ENCODE measurements at regions not wholly inside any gene's neighbourhood (a gene's known extent, or its start where the extent isn't known, plus 50 kb on each side); places are given as distances from the start of the nearest gene placed in this dataset.

- H3K4ac ChIP-seq (replicated peaks; ENCODE audit: insufficient read length, low read depth, low read length): no peak overlapping the region
- no peak overlapping the region for H3K56ac ChIP-seq (replicated peaks; ENCODE audit: insufficient read length, low read depth, low read length)
- H3K23me2 ChIP-seq (ENCODE audit: low read depth, low read length): no peaks in the 10 kb centered on the region
- no peak overlapping the region for H2BK120ac ChIP-seq (replicated peaks; ENCODE audit: low read depth, low read length)
- no peak overlapping the region for H2AFZ ChIP-seq (ENCODE audit: low read length)
- H3K36me3 ChIP-seq (ENCODE audit: control insufficient read depth in 2 of 4, insufficient read depth in 4 of 4, low read length in 3 of 4): no peaks in the 10 kb centered on the region
- no peaks in the 10 kb centered on the region for H3K79me1 ChIP-seq (ENCODE audit: low read depth, low read length)
- no peaks in the 10 kb centered on the region for H3K79me2 ChIP-seq (ENCODE audit: control insufficient read depth in 1 of 2, insufficient read depth in 2 of 2, low read length in 2 of 2)
- H2BK12ac ChIP-seq (ENCODE audit: low read depth, low read length): no peak overlapping the region
- no peaks in the 10 kb centered on the region for H3K27me3 ChIP-seq (replicated peaks in 1 of 4; ENCODE audit: control insufficient read depth in 3 of 4, extremely low read depth in 1 of 4, insufficient read depth in 3 of 4, low read length in 3 of 4)
- H3K9ac ChIP-seq (replicated peaks in 1 of 4; ENCODE audit: extremely low read depth in 1 of 4, low read depth in 3 of 4, low read length in 3 of 4): no peak overlapping the region
- H3K4me2 ChIP-seq (ENCODE audit: insufficient read depth in 1 of 2, low read depth in 2 of 2, low read length in 2 of 2): no peak overlapping the region
- no peak for TF ChIP-seq GTF2F1 (IDR thresholded peaks at IDR 0.05; ENCODE audit: borderline replicate concordance, low read depth, low read length)
- no peak for TF ChIP-seq CTCF (IDR thresholded peaks at IDR 0.05; ENCODE audit: control extremely low read depth in 1 of 3, insufficient read depth in 1 of 3, low read depth in 1 of 3, low read length in 3 of 3)
- no peak for TF ChIP-seq RNF2 (IDR thresholded peaks at IDR 0.05; ENCODE audit: borderline replicate concordance, low read depth, low read length, missing control alignments, poor library complexity, severe bottlenecking)
- TF ChIP-seq TAF1 (IDR thresholded peaks at IDR 0.05; ENCODE audit: low read depth, low read length): no peak
- TF ChIP-seq KDM1A (IDR thresholded peaks at IDR 0.05; ENCODE audit: borderline replicate concordance, low read length): no peak
- H3K4me3 ChIP-seq (ENCODE audit: extremely low read depth in 1 of 4, insufficient read depth in 2 of 4, low read depth in 3 of 4, low read length in 4 of 4): no peak overlapping the region
- H2BK5ac ChIP-seq (ENCODE audit: low read depth, low read length): no peak overlapping the region
- H3K14ac ChIP-seq (ENCODE audit: insufficient read length): no peak overlapping the region
- DNase-seq (ENCODE audit: low read depth in 1 of 2, low spot score in 2 of 2) (no peak), FAIRE-seq (no peak)
- no peak overlapping the region for H2AK5ac ChIP-seq (ENCODE audit: low read depth, low read length)
- no peak overlapping the region for H4K8ac ChIP-seq (ENCODE audit: extremely low read depth, insufficient read depth, low read length)
- H3K23ac ChIP-seq (ENCODE audit: insufficient read length): no peak overlapping the region
- H4K20me1 ChIP-seq (replicated peaks in 1 of 2; ENCODE audit: control insufficient read depth in 1 of 2, insufficient read depth in 2 of 2, low read length in 2 of 2): no peaks in the 10 kb centered on the region
- no peak overlapping the region for H3K27ac ChIP-seq (ENCODE audit: low read depth, low read length)
- no peak overlapping the region for H4K91ac ChIP-seq (replicated peaks; ENCODE audit: insufficient read length, low read length)
- no peak overlapping the region for H2BK20ac ChIP-seq (ENCODE audit: low read length)
- H3K9me3 ChIP-seq (ENCODE audit: insufficient read depth in 2 of 2, low read depth in 1 of 2, low read length in 1 of 2): no peaks in the 10 kb centered on the region; a peak in 2 of 4 replicates
- H3K18ac ChIP-seq (ENCODE audit: extremely low read depth, low read length): no peak overlapping the region
- no peak overlapping the region for H4K5ac ChIP-seq (ENCODE audit: insufficient read length, low read depth, low read length)
- POLR2A ChIA-PET (ENCODE audit: partially characterized antibody): no interaction called here
- CTCF ChIA-PET (ENCODE audit: partially characterized antibody): interaction anchor here (1.1 kb wide), 1 partner anchor 34 kb away, joined by 3 read pairs; no protein-coding TSS in a partner anchor
- H2BK15ac ChIP-seq (ENCODE audit: low read length): no peak overlapping the region
- no peaks in the 10 kb centered on the region for H3K4me1 ChIP-seq (replicated peaks in 1 of 4; ENCODE audit: control insufficient read depth in 3 of 4, insufficient read depth in 4 of 4, low read length in 3 of 4)
- WGBS, 2 experiments (ENCODE audit: extremely low coverage in 1 of 2, insufficient coverage in 1 of 2, insufficient read length in 1 of 2, insufficient replicate concordance in 2 of 2, low coverage in 1 of 2, low lambda C conversion rate in 2 of 2, missing lambda C conversion rate in 1 of 2): 93% methylated on average over 1 of the region's 1 CpG; no CpG with 5 or more reads in 1 of the 2 experiments
Observed at GRCh38 chr3:116808725-116809124, 99.1 kb downstream of the TUSC7 start.
